ENCODE measurements at regions not wholly inside any gene's neighbourhood (a gene's known extent, or its start where the extent isn't known, plus 50 kb on each side); places are given as distances from the start of the nearest gene placed in this dataset.
"Not testable (repeated sequence)": the region's sequence is repeated elsewhere in the genome, so short reads cannot be mapped to it uniquely, and the experiment has no call there.

GRCh38 chr1:90349510-90349909 lies 354.6 kb downstream of the ZNF326 start:
- no peak overlapping the region for H3K27ac ChIP-seq
- TF ChIP-seq CTCF (IDR thresholded peaks at IDR 0.05): no peak
- no peaks in the 10 kb centered on the region for H3K36me3 ChIP-seq
- DNase-seq (no peak), ATAC-seq (no peak)
- H3K4me1 ChIP-seq: peaks cover 11% of the 10 kb centered on the region
- no peak overlapping the region for H3K4me3 ChIP-seq
- H3K9me3 ChIP-seq: peaks cover 10% of the 10 kb centered on the region
- intact Hi-C loops (cut with DNase I): no loop called here
- H3K27me3 ChIP-seq (ENCODE audit: low read depth): no peaks in the 10 kb centered on the region

DNA sequence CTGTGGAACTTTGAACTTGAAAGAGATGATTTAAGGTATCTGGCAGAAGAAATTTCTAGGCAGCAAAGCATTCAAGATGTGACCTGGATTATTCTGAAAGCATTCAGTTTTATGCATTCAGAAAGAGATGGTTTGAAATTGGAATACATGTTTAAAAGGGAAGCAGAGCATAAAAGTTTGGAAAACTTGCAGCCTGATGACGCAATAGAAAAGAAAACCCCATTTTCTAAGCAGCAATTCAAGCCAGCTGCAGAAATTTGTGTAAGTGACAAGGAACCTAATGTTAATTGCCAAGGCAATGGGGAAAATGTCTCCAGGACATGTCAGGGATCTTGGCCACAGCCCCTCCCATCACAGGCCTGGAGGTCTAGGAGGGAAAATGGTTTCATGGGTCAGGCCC lies 354.0 kb downstream of the ZNF326 start:
- Histone ChIP-seq H3K4me1 (peaks cover 11% of the 10 kb centered on the region), H3K9me3 (peaks cover 10% of the 10 kb centered on the region), H3K4me3 (no peak overlapping the region), H3K27ac (no peak overlapping the region), H3K27me3 (ENCODE audit: low read depth) (no peaks in the 10 kb centered on the region), H3K36me3 (no peaks in the 10 kb centered on the region)
- DNase-seq: no peak
- TF ChIP-seq CTCF (IDR thresholded peaks at IDR 0.05): no peak
- intact Hi-C loops (cut with DNase I): no loop called here
- no peak for ATAC-seq

- H3K4me3 ChIP-seq; H3K27ac ChIP-seq; DNase-seq; H3K27me3 ChIP-seq (ENCODE audit: low read depth); intact Hi-C loops (cut with DNase I); H3K36me3 ChIP-seq; ATAC-seq: not testable (repeated sequence)
- Histone ChIP-seq H3K4me1 (peaks cover 11% of the 10 kb centered on the region), H3K9me3 (peaks cover 10% of the 10 kb centered on the region)
Observed at GRCh38 chr1:90348459-90348858, 353.5 kb downstream of the ZNF326 start.

DNA sequence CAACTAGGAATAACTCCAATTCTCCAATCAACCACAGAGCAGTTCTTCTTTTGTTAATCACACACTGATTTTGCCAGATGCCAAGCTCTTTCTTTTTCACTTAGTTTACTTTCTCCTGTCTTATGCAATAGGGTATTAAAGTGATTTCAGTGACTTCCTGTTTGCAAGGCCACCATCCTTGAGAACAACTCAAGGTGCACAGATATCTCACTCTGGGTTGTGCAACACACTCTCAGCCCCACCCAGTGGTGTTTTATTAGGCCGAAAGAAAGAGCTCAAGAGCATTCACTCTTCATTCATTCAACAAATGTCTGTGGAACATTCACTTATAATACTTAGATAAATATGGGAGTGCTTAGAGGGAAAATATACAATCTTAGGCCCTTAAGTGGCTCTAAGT lies 352.5 kb downstream of the ZNF326 start:
- ATAC-seq: peak; percentile 94 to 97
- no peak overlapping the region for H3K4me3 ChIP-seq
- H3K9me3 ChIP-seq: peaks cover 10% of the 10 kb centered on the region
- intact Hi-C loops (cut with DNase I): no loop called here
- H3K27me3 ChIP-seq (ENCODE audit: low read depth): no peaks in the 10 kb centered on the region
- H3K36me3 ChIP-seq: no peaks in the 10 kb centered on the region
- peak; percentile 76 for DNase-seq
- no peak overlapping the region for H3K27ac ChIP-seq
- no peak for TF ChIP-seq CTCF (IDR thresholded peaks at IDR 0.05)
- peaks cover 11% of the 10 kb centered on the region for H3K4me1 ChIP-seq

DNA sequence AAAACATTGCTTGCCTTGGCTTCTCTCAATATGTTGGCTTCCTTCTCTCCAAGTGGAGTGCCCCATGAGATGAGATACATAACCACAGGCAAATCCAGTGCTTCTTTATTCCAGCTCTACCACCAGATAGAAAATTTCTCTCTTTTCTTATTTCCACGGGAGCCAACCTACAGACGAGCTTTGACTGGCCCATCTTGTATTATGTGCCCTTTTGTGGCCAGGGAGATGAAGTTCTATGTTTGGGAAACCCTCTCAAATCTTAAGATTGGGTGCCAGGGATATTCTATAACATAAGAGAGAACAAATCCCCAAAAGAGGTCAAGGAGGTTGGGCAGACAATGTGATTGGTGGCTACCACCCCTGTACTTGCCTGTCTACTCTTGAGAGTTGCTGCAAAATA lies 351.8 kb downstream of the ZNF326 start:
- H3K4me3 ChIP-seq: no peak overlapping the region
- DNase-seq: no peak
- no peak for ATAC-seq
- H3K27ac ChIP-seq: no peak overlapping the region
- H3K4me1 ChIP-seq: peaks cover 11% of the 10 kb centered on the region
- no peak for TF ChIP-seq CTCF (IDR thresholded peaks at IDR 0.05)
- H3K36me3 ChIP-seq: no peaks in the 10 kb centered on the region
- no peaks in the 10 kb centered on the region for H3K27me3 ChIP-seq (ENCODE audit: low read depth)
- intact Hi-C loops (cut with DNase I): no loop called here
- peaks cover 10% of the 10 kb centered on the region for H3K9me3 ChIP-seq

DNA sequence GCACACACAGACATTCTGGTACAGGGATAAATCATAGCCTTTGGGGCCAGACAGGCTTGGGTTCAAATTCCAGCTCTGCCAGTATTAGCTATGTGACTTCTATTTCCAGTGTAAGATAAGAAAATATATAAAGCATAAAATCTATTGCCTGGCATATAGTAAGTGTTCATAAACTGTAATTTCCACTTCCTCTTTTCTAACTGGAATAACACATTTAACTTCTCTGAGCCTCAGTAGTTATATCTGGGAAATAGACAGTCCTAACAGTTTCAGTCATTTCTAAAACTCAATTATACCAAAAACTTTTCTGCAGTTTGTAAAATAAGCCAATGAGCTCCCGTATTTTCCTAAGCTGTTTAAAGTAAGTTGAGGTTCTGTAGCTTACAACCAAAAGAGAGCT lies 351.4 kb downstream of the ZNF326 start:
- DNase-seq (no peak), ATAC-seq (no peak)
- Histone ChIP-seq H3K9me3 (peaks cover 10% of the 10 kb centered on the region), H3K4me1 (peaks cover 11% of the 10 kb centered on the region), H3K36me3 (no peaks in the 10 kb centered on the region), H3K4me3 (no peak overlapping the region), H3K27me3 (ENCODE audit: low read depth) (no peaks in the 10 kb centered on the region), H3K27ac (no peak overlapping the region)
- TF ChIP-seq CTCF (IDR thresholded peaks at IDR 0.05): no peak
- intact Hi-C loops (cut with DNase I): no loop called here
